IMR-90 (cell line): ENCODE measurements at regions not wholly inside any gene's neighbourhood (a gene's known extent, or its start where the extent isn't known, plus 50 kb on each side); places are given as distances from the start of the nearest gene placed in this dataset.

ENCODE experiments used
- ATAC-seq: fragments of 200-7000 bp; cut with Tn5 transposase; 2 replicates; pipeline ENCODE4 v1.9.1; 2020; ENCODE audit warnings: low read depth, mild to moderate bottlenecking, moderate library complexity
- BruUV-seq: library from RNA; stranded (reverse); fragments of 400-500 nt; replicated peaks from 2 replicates; lab custom pipeline; 2021; lab: Mats Ljungman, UMichigan
- CTCF ChIA-PET: fragments of 300-600 bp; formaldehyde crosslinking; extraction: SDS; loops from one replicate; lab custom pipeline; 2021; ENCODE audit warnings: antibody characterized with exemption; lab: Yijun Ruan, JAX
- POLR2A ChIA-PET: fragments of 300-600 bp; sonication (Branson Sonifier 250); formaldehyde crosslinking; loops from one replicate; lab custom pipeline; 2022; ENCODE audit warnings: antibody characterized with exemption; ENCODE audit not compliant: unreplicated experiment; lab: Charles Lee
- DNase-seq: peaks from one replicate; pipeline ENCODE4 v3.0.0; 2013
- H2AFZ ChIP-seq: replicated peaks from 2 replicates; pipeline ENCODE3; 2013; ENCODE audit warnings: low read length, mild to moderate bottlenecking; ENCODE audit not compliant: poor library complexity
- H2AK5ac ChIP-seq: 2 replicates; pipeline ENCODE4 v1.6.1; 2013; ENCODE audit warnings: low read depth, low read length, inconsistent platforms
- H2AK9ac ChIP-seq: replicated peaks from 2 replicates; pipeline ENCODE3; 2013; ENCODE audit warnings: mild to moderate bottlenecking, low read depth, low read length, moderate library complexity; ENCODE audit not compliant: poor library complexity
- H2BK120ac ChIP-seq: 2 replicates; pipeline ENCODE4 v1.6.1; 2013; ENCODE audit warnings: low read depth, low read length, inconsistent platforms
- H2BK15ac ChIP-seq: 3 replicates; pipeline ENCODE4 v1.6.1; 2013; ENCODE audit warnings: low read depth, low read length, inconsistent platforms
- H2BK20ac ChIP-seq: 2 replicates; pipeline ENCODE4 v1.6.1; 2013; ENCODE audit warnings: low read depth, mild to moderate bottlenecking, inconsistent platforms, low read length, moderate library complexity
- H2BK5ac ChIP-seq: 2 replicates; pipeline ENCODE4 v1.6.1; 2013; ENCODE audit warnings: mild to moderate bottlenecking, low read depth, low read length, inconsistent platforms; ENCODE audit not compliant: poor library complexity, severe bottlenecking
- H3K14ac ChIP-seq: replicated peaks from 2 replicates; pipeline ENCODE4 v1.6.1; 2013; ENCODE audit warnings: low read depth, low read length, inconsistent platforms
- H3K18ac ChIP-seq: 2 replicates; pipeline ENCODE4 v1.6.1; 2013; ENCODE audit warnings: low read depth, low read length, control low read depth
- H3K23ac ChIP-seq: 2 replicates; pipeline ENCODE4 v1.6.1; 2013; ENCODE audit warnings: low read depth, low read length, inconsistent platforms
- H3K27ac ChIP-seq: 2 replicates; pipeline ENCODE4 v1.5.1; 2013; ENCODE audit warnings: mild to moderate bottlenecking, control low read depth, low read length; ENCODE audit not compliant: insufficient read depth
- H3K27me3 ChIP-seq: 2 replicates; pipeline ENCODE4 v1.6.1; 2013; ENCODE audit warnings: low read length; ENCODE audit not compliant: control insufficient read depth, insufficient read depth
- H3K36me3 ChIP-seq: 2 replicates; pipeline ENCODE4 v1.6.1; 2013; ENCODE audit warnings: low read length, mixed read lengths; ENCODE audit not compliant: control insufficient read depth, insufficient read depth
- H3K4ac ChIP-seq: 2 replicates; pipeline ENCODE4 v1.6.1; 2013; ENCODE audit warnings: low read depth, low read length, inconsistent platforms
- H3K4me1 ChIP-seq: 2 replicates; pipeline ENCODE4 v1.6.1; 2013; ENCODE audit warnings: low read length, mixed read lengths; ENCODE audit not compliant: control insufficient read depth, insufficient read depth
- H3K4me2 ChIP-seq: 2 replicates; pipeline ENCODE4 v1.6.1; 2013; ENCODE audit warnings: low read depth, mild to moderate bottlenecking, control low read depth, low read length, moderate library complexity
- H3K4me3 ChIP-seq: 2 replicates; pipeline ENCODE4 v1.5.1; 2013; ENCODE audit warnings: low read depth, mild to moderate bottlenecking, control low read depth, low read length, moderate library complexity; ENCODE audit not compliant: insufficient read depth
- H3K56ac ChIP-seq: 2 replicates; pipeline ENCODE4 v1.6.1; 2013; ENCODE audit warnings: low read length, inconsistent platforms; ENCODE audit not compliant: insufficient read depth; ENCODE audit errors: extremely low read depth
- H3K79me1 ChIP-seq, 2 experiments: 2 replicates each; pipeline ENCODE4 v1.6.1; 2013; ENCODE audit warnings: low read length in 2 of 2, inconsistent platforms in 1 of 2, low read depth in 1 of 2
- H3K9ac ChIP-seq: 2 replicates; pipeline ENCODE4 v1.6.1; 2013; ENCODE audit warnings: low read depth, low read length, control low read depth
- H3K9me1 ChIP-seq: 2 replicates; pipeline ENCODE4 v1.6.1; 2013; ENCODE audit warnings: low read length, inconsistent platforms; ENCODE audit not compliant: insufficient read depth
- H3K9me3 ChIP-seq: 2 replicates; pipeline ENCODE4 v1.6.1; 2013; ENCODE audit warnings: low read length; ENCODE audit not compliant: control insufficient read depth, insufficient read depth
- H4K20me1 ChIP-seq: 2 replicates; pipeline ENCODE4 v1.6.1; 2013; ENCODE audit warnings: low read length, inconsistent platforms; ENCODE audit not compliant: insufficient read depth
- H4K5ac ChIP-seq: 2 replicates; pipeline ENCODE4 v1.6.1; 2013; ENCODE audit warnings: mild to moderate bottlenecking, low read depth, low read length, control low read depth
- H4K8ac ChIP-seq, 2 experiments: 2 replicates each; pipeline ENCODE4 v1.6.1; 2013; ENCODE audit warnings: low read depth in 2 of 2, low read length in 2 of 2, control low read depth in 1 of 2, inconsistent platforms in 1 of 2
- H4K91ac ChIP-seq: 2 replicates; pipeline ENCODE4 v1.6.1; 2013; ENCODE audit warnings: low read depth, low read length, inconsistent platforms; ENCODE audit not compliant: insufficient read depth
- BHLHE40 ChIP-seq: fragments of 150-350 bp; IDR thresholded peaks from 2 replicates; pipeline ENCODE4 v1.6.1; 2016; ENCODE audit warnings: mild to moderate bottlenecking, low read depth, low read length
- FOS ChIP-seq: fragments of 150-350 bp; IDR thresholded peaks from 2 replicates; pipeline ENCODE4 v1.6.1; 2016; ENCODE audit warnings: low read depth, low read length
- MAFK ChIP-seq: IDR thresholded peaks from 2 replicates; pipeline ENCODE4 v1.6.1; 2012; ENCODE audit warnings: low read depth, low read length, improper control_type of control experiment
- RAD21 ChIP-seq: IDR thresholded peaks from 2 replicates; pipeline ENCODE4 v1.6.1; 2012; ENCODE audit warnings: low read length, improper control_type of control experiment
- RCOR1 ChIP-seq: IDR thresholded peaks from 2 replicates; pipeline ENCODE4 v1.6.1; 2012; ENCODE audit warnings: mild to moderate bottlenecking, low read length, improper control_type of control experiment; ENCODE audit not compliant: insufficient replicate concordance
- RFX5 ChIP-seq: IDR thresholded peaks from 2 replicates; pipeline ENCODE4 v1.8.0; 2012; ENCODE audit warnings: low read depth, mild to moderate bottlenecking, low read length, moderate library complexity
- SMC3 ChIP-seq: fragments of 150-350 bp; IDR thresholded peaks from 2 replicates; pipeline ENCODE4 v1.6.1; 2016; ENCODE audit warnings: low read depth, mild to moderate bottlenecking, antibody characterized with exemption, low read length, moderate library complexity
- WGBS, 2 experiments: methylation state at CpG; one replicate each; pipeline versions ENCODE4 v1.1.5 to v1.1.7; 2013; ENCODE audit warnings: missing lambda C conversion rate in 2 of 2; ENCODE audit not compliant: insufficient read length in 1 of 2; ENCODE audit errors: extremely low coverage in 2 of 2; 5-methylcytosine and 5-hydroxymethylcytosine counted together
- dilution Hi-C: fragments of 300-500 bp; cut with HindIII; formaldehyde crosslinking; loops from one replicate; pipeline ENCODE4 v1.14.3; 2018; ENCODE audit warnings: low sequenced_read_pairs; ENCODE audit not compliant: unreplicated experiment
- in situ Hi-C: fragments of 300-500 bp; cut with MboI; formaldehyde crosslinking; loops from 3 replicates; pipeline ENCODE4 v1.14.3; 2019; ENCODE audit warnings: low sequenced_read_pairs, inconsistent platforms, mixed read lengths
- intact Hi-C: fragments of 100-400 bp; cut with micrococcal nuclease; formaldehyde crosslinking; loops from 2 replicates; pipeline ENCODE4 v1.10.0; 2022
- TF ChIP-seq, protein P1 (sequence below): fragments of 150-350 bp; IDR thresholded peaks from 2 replicates; pipeline ENCODE4 v1.6.1; 2016; ENCODE audit warnings: low read depth, mild to moderate bottlenecking, low read length, moderate library complexity, borderline replicate concordance

DNA sequence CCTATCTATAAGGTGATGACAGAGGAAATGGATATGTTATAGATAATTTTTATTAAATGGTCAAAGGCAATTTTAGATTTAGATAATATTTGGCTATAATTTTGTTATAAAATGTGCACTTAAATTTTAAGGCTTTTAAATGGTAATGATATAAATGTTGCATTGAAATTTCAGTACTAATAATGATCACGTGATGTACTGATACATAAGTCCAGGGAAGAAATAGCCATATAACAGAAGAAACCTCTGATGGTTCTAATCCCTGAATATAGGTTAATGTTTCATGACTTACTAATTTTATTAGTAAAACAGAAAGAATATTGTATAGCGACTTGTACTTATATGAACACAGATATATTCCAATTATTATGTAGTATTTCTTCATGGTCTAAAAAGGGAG is 211.9 kb downstream of the SOCS6 start:
- ChIA-PET CTCF (no interaction called here), POLR2A (no interaction called here)
- Histone ChIP-seq H3K9me3 (no peaks in the 10 kb centered on the region), H3K4me2 (no peak overlapping the region), H4K91ac (no peak overlapping the region), H2BK20ac (no peak overlapping the region), H3K36me3 (no peaks in the 10 kb centered on the region), H3K27ac (no peak overlapping the region), H4K5ac (no peak overlapping the region), H3K4ac (no peak overlapping the region), H3K23ac (no peak overlapping the region), H3K4me1 (no peaks in the 10 kb centered on the region), H3K56ac (no peak overlapping the region), H2AK5ac (no peak overlapping the region), H4K8ac (no peak overlapping the region), H2AK9ac (no peak overlapping the region), H2BK5ac (no peak overlapping the region), H3K14ac (no peak overlapping the region), H2BK120ac (no peak overlapping the region), H3K79me1 (no peaks in the 10 kb centered on the region), H2AFZ (no peak overlapping the region), H3K9me1 (no peaks in the 10 kb centered on the region), H2BK15ac (no peak overlapping the region), H4K20me1 (no peaks in the 10 kb centered on the region), H3K4me3 (no peak overlapping the region), H3K18ac (no peak overlapping the region), H3K27me3 (no peaks in the 10 kb centered on the region; the same call in 1 of the 2 replicates), H3K9ac (no peak overlapping the region)
- TF ChIP-seq, protein P1, sequence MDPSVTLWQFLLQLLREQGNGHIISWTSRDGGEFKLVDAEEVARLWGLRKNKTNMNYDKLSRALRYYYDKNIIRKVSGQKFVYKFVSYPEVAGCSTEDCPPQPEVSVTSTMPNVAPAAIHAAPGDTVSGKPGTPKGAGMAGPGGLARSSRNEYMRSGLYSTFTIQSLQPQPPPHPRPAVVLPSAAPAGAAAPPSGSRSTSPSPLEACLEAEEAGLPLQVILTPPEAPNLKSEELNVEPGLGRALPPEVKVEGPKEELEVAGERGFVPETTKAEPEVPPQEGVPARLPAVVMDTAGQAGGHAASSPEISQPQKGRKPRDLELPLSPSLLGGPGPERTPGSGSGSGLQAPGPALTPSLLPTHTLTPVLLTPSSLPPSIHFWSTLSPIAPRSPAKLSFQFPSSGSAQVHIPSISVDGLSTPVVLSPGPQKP, result no peak
- TF ChIP-seq RAD21, result no peak
- no peak for TF ChIP-seq FOS
- TF ChIP-seq RFX5, result no peak
- TF ChIP-seq BHLHE40, result no peak
- TF ChIP-seq RCOR1, result no peak
- TF ChIP-seq MAFK, result no peak
- TF ChIP-seq SMC3, result no peak
- in situ Hi-C loops (no loop called here), intact Hi-C loops (no loop called here), dilution Hi-C loops (no loop called here)
- ATAC-seq (no peak), DNase-seq (no peak)
- BruUV-seq, result no TSS peak
- WGBS, 2 experiments, result no CpG with 5 or more reads among the region's 2 CpGs
